ENCODE measurements at regions not wholly inside any gene's neighbourhood (a gene's known extent, or its start where the extent isn't known, plus 50 kb on each side); places are given as distances from the start of the nearest gene placed in this dataset.
"Not testable (repeated sequence)": the region's sequence is repeated elsewhere in the genome, so short reads cannot be mapped to it uniquely, and the experiment has no call there.

DNA sequence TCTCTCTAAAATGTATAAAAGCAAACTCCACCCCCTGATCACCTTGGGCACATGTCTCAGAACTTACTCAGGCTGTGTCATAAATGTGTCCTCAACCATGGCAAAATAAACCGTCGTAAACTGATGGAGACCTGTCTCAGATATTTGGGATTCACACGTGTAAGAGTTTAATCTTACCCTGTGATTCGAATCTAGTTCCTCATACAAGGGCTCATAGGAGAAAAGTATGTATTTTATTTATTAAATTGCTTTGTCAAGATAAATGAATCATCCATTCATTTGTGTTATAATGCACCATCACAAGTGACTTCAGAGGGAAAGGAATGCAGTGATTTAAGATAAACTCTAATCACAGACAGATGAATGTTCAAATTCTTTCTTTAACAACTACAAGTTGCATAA is 712.5 kb upstream of the LRATD1 start:
- ATAC-seq = no peak

DNA sequence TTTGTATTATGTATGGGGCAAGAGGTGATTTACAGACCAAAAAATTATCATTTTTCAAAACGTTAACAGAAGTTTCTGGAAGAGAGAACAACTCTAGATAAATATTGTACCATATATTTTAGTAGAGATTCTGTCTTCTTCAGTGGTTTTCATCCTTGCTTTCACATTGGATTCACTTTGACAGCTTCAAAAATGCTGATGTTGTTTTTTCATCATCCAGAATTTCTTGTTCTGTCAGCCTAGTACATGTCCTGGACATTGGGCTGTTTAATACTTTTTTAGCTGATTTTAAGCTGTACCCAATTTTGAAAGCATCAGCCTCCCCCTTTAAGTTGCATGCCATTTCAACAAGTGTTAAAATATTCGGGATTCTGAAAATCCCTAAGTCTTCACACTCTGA is 711.3 kb upstream of the LRATD1 start:
- no peak for ATAC-seq

DNA sequence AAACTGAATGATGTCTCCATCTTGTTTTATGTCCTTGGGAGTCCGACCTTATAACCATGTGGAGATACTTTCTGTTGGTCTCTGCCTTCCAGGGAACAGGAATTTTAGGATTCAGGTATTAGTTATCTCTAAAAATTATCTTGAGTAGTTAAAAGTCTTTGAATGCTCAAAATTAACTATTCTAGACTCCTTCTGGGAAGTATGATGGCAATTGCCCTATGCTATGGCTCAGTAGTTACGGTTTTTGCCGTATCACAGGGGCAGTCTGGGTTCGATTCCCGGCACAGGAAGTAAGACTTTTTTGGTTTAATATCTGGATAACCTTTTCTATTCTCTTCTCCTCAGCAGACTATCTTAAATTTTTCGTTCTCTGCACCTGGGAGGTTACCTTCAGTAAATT is 708.7 kb upstream of the LRATD1 start:
- no peak for ATAC-seq

DNA sequence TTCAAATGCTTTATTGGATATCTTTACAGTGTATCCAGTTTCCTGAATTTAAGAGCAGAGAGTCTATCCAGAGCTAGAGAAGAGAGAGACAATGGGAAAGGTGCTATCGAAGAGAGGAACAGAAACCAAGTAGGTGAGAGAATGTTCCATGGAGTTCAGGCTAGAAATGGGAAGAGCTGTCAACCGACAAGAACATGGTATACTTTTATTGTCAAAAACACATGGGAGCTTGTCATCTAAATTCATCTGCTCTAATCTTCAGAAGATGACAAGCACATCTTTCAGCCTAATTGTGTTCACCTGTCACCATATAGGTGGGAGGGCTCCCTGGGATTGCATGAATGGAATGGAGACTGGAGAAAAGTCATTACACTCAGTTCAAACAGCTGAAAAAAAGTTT is 690.4 kb upstream of the LRATD1 start:
- no peak for ATAC-seq

DNA sequence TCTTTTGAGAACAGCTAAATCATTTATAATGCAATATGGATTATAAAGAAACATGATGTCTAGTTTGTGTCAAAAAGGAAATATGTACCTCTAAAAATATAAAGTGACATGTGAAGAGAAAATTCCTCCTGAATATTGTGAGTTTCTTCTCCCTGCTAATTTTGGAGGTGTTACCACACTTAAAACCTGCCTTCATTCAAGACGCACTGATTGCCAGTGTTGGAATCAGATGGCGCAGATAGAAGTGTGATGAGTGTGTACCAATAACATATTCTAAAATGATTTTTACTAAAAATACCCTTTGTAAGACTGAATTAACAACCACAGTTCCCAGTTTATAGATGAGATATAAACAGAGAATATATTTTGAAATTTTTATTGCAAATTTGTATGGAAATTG is 681.8 kb upstream of the LRATD1 start:
- ATAC-seq = no peak

DNA sequence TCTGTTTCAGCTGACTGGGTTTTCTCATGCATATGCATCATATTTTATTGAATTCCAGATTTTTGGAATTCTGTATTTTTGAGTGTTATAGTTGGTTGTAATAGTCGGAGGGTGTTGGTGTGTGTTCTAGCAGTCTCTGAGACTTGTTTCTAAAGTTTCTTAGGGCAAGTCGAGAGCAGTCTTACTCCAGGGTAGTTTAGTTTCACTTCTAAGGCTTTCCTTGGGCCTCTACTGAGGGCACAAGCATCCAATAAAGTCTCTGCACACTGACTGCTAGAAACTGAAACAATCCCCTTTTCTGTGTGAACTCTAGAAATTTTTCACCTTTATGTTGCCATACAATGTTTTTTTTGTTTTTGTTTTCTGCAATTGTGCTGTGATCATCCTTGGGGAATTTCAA is 663.7 kb upstream of the LRATD1 start:
- no peak for ATAC-seq

DNA sequence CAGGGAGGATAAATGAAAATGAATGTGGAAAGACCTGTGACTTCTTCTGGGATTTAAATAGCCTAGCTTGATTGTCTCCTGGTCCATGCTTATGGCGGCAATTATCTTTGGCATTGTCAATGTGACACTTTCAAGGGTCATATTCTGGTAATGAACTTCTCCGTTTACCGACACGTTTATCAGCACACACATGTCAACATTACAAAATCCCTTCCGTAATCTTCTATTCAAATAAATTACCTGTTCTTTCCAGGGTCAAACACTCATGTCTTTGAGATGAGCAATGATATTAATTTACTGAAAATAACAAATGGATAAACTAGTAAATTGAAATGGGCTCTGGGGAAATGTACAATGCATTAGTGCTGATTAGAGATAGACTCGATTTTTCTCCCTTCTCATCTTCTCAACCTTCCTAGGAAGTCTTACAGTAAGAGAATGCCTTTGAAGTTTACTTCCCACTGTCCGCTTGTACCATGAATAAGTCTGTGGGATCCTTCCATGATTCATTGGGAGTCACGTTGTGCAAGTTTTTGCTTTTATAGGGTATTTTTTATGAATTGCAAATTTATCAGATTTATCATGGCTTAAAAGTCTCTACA is 646.3 kb upstream of the LRATD1 start:
- no peak for ATAC-seq

DNA sequence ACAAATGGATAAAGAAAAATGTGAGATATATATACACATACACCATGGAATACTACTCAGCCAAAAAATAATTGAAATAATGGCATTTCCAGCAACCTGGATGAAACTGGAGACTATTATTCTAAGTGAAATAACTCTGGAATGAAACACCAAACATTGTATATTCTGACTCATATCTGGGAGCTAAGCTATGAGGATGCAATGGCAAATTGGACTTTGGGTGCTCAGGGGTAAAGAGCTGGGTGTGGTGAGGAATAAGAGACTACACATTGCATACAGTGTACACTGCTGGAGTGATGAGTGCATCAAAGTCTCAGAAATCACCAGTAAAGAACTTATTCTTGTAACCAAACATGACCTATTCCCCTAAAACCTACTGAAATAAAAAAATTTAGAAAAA is 636.0 kb upstream of the LRATD1 start:
- ATAC-seq = no peak

DNA sequence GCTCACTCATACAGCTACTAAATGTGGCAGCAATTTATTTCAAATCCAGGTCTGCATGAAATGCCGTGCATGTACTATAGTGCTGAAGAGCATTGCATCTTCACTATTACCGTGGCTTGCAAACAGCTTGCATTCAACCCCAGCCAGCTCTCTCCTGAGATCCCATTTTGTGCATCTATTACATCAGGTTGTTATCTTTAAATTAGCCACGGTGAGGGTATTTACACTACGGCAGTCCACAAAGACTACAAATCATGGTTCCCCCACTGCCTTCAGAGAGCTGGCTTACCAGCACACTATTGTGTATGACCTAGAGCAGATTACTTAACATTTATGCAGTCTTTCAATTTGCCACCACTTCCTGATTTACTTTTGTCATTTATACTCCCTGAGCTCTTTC is 621.3 kb upstream of the LRATD1 start:
- no peak for ATAC-seq

DNA sequence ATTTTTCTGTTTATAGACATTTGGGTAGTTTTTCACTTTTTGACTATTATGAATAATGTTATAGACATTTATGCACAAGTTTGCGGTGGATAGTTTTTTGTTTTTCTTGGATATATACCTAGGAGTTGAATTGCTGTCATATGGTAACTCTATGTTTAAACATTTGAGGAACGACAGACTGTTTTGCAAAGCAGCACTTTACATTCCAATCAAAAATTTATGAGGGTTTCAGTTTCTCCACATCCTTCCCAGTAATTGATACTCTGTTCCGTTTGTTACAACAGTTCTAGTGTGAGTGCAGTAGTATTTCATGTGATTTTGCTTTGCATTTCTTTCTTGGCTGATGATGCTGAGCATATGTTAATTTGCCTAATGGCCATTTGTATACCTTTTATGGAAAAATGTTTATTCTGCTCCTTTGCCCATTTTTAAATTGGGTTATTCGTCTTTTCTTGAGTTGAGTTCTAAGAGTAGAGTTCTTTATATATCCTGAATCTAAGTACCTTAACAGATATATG is 617.3 kb upstream of the LRATD1 start:
- no peak for ATAC-seq

DNA sequence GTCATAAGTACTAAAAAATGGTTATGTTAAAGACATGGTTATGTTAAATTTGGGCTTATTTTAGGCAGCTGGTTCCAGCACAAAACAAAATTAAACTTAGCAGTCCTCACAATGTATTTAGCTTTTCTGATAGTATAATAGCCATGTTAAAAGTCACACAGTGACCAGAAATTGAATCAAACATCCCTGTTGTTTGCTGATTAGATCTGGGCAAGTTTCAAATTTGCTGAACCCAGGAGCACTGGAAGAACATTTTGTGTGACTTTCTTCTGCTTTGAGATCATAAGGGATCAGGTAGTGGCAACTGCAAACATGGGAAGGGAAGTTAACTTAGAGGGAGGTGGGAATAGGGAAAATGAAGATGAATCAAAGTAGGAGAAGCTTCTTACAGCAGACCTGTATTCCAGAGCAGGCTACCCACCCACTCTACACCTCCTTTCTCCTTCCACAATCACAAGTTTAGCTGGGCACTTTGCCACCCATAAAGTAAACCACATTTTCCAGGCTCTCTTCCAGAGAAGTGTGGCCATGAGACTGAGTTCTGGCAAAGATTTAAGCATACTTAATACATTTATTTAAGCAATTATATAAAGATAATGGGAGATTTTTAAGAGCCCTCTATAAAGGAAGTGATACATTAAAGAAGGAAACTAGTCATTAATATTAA is 616.1 kb upstream of the LRATD1 start:
- no peak for ATAC-seq

DNA sequence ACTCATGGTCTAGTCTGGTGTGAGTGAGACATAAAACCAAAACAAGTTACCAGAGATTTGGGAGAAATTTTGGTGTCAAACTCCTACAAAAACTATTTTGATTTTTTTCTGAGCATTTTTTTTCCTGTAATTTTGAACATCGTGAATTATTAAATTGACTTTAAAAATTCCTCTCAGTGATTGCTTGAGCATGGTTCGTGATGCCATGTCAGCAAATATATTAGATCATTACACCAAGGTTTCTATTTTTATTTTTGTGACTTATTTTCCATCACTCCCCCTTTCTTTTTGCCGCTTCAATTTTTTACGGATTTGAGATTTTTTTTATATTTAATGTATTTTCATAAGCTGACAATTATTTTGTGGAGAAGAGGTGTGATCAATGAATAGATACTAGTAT is 613.9 kb upstream of the LRATD1 start:
- no peak for ATAC-seq

DNA sequence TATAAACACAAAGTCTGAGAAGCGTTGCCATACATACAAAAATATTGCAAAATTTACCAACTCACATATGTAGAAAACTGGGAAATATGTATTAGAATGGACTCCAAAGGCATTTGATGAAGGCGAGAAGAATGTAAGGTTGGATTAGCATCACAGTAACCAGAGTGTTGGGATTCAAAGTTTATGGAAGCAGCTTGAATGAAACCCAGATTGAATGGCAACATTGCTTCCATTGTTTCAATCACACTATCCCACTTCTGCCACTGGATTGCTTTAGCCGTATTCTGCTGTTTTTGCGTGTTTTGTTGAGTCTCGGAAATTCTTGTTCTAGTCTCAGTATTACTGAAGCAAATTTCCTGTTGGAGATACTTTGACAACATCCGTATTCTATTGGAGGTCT is 609.0 kb upstream of the LRATD1 start:
- no peak for ATAC-seq

DNA sequence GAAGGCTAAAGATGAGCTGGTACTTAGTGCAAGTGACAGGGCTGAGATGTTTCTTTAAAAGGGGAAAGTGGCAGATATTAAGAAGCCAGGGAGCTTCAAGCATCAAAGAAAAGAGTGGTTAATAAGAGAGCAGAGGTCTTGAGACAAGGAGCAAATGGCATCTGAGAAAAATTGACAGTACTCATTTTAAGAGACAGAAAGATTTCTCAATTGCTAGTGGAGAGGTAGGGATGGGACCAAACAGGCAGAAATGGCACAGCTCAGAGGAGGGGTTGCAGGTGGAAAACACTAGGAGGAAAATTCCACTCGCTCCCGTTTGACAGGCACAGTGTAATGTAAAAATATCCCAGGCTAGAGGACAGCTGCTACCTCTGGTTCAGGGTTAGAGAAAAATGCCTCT is 593.4 kb upstream of the LRATD1 start:
- ATAC-seq = no peak

DNA sequence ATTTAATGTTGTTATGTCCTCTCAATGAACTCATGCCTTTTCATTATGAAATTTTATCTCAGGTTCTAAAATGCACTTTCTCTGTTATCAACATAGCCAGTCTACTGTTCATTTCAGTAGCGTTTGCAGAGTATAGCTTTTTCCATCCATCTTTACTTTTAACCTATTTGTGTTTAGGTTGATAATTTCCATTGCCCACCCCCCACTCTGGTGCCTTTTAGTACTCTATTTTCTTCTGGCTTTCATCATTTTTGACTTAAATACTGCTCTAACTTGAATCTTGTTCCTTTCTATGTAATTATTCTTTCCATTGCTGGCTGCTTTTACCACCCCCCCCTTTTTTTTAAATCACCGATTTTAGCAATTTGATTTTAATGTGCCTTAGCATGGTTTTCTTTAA is 585.0 kb upstream of the LRATD1 start:
- ATAC-seq = no peak

DNA sequence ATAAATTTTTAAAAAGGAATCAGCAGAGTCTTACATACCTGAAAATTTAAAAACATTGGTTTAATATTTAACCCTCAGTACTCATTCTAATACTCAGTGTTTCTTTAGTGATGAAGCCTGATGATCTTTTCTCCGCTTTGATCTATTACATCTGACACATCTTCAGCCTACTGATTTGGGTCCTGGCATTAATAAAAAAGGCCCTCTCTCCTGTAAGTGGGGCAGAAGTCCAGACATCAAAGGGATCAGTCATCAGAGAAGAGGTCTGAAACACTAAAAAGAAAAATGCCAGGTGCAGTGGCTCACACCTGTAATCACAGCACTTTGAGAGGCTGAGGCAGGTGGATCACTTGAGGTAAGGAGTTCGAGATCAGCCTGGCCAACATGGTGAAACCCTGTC is 581.1 kb upstream of the LRATD1 start:
- no peak for ATAC-seq

DNA sequence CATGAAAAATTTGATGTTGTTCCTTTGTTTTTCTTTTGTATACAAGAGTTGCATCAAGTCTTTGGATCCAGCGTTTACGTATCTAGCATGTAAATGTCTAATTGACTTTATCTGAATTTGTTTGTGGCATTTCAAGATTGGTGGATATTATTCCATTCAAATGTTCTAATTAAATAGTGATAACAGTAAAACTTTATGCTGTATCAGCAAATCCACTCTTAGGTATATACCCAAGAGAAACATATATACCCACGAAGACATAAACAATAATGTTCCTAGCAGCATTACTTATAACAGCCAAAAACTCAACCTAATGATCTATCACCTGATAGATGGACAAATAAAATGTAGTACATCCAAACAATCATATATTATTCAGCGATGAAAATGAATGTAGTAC is 579.4 kb upstream of the LRATD1 start:
- no peak for ATAC-seq

DNA sequence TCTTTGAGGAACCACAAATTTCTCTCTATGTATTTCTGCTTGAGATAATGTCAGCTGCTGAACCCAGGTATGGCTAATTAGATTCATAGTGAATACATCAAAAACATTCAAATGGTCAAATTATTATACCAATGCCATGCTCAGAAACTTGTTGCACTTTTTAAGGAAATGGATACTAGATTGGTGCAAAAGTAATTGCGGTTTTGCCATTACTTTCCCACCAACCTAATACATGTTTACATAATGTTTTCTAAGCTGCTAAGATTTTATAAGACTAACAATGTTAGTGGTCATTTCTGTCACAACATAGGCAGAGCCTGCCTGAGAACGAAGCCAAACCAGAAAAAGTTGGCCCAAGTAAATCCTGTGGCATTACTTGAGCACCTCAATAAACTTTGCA is 568.2 kb upstream of the LRATD1 start:
- no peak for ATAC-seq

DNA sequence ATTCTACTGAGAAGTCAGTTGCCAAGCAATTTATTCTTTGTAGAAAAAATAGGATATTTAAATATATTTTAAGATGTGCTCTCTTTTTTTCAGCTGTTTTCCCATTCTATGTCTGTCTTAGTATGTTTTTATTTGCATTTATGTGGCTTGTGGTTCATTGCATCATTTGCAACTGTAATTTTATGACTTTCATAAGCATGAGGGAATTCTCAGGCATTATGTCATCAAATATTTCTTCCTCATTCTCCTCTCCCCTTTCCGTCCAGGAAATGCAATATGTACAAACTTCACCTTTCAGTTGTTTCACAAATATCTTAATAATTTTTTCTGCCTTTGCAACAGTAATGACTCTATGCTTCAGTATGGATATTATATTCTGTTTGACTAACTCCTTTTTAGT is 560.2 kb upstream of the LRATD1 start:
- ATAC-seq = no peak

DNA sequence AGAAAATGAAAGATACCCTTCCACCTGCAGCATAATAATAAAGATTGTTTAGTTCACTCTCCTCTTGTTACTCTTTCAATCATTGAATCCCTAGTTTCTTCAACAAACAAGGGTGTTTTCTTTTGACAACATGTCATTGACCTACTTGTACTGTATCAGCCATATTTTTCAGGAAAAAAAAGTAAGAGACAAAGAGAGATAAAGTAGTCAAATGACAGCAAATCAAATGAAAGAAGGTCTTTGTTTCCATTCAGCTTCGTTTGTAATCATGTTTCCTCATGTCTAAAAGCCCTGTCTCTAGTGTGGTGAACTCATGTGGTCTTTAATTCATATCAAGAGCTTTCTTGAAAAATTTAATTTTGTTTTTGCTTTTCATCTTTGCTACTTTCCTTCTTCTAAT is 557.8 kb upstream of the LRATD1 start:
- no peak for ATAC-seq

DNA sequence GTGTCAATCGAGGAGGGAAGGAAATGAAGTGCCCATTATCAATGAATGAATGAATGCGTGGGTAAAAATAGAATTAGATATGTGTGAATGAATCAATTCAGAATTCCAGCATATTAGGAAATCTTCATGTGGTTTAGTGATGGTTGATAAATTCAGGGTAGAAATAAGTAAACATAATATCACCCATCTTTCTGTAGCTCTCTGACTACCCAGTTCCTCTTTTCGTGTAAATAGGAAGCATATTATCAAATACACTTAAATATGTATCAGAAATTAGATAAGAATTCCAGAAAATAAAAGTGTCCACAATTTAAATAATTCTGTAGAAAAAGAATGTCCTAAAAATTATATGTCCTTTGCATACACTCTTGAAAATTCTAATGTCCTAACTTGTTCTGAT is 552.9 kb upstream of the LRATD1 start:
- no peak for ATAC-seq

DNA sequence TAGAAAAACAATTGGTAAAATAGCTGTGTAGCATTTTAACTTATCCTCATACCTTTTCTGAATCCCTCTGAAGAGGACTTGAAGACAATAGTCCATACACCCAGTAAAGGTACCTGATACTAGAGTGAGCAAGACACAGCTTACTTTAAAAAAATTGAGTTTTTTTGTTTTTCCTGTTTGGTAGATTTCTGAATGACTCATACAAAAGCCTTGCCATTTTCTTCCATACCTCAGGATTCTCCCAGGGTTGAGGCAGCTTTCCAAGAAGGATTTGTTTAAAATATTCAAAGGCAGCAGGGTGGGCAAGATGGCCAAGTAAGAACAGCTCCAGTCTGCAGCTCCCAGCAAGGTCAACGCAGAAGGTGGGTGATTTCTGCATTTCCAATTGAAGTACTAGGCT is 551.0 kb upstream of the LRATD1 start:
- ATAC-seq = no peak

DNA sequence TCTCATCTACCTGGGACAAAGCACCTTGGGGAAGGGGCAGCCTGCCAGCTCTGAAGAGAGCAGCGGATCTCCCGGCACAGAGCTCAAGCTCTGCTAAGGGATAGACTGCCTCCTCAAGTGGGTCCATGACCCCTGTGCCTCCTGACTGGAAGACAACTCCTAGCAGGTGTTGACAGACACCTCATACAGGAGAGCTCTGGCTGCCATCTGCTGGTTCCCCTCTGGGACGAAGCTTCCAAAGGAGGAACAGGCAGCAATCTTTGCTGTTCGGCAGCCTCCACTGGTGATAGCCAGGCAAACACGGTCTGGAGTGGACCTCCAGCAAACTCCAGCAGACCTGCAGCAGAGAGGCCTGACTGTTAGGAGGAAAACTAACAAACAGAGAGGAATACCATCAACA is 549.9 kb upstream of the LRATD1 start:
- ATAC-seq = no peak

DNA sequence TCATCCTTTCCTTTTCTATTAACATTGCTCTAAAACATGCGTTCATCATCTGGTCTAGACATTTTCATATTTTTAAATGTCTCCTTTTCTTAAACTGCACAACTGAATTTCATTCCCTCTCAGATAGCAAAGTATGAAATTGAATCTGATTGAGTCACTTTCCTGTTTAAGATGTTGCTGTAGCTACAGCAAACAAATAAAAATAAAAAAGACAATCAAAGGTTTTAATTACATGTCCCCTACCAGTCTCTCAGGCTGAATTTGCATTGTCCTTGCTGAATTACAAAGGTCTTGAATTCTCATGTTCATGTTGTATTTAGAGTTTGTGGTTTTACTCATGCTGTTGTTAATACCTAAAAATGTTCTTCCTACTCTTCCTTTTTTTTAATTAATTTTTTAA is 537.9 kb upstream of the LRATD1 start:
- no peak for ATAC-seq

DNA sequence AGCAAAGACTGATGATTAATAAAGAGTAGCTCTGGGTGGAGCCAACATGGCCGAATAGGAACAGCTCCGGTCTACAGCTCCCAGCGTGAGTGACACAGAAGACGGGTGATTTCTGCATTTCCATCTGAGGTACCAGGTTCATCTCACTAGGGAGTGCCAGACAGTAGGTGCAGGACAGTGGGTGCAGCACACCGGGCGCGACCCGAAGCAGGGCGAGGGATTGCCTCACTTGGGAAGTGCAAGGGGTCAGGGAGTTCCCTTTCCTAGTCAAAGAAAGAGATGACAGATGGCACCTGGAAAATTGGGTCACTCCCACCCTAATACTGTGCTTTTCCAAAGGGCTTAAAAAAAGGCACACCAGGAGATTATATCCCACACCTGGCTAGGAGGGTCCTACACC is 533.4 kb upstream of the LRATD1 start:
- not testable (repeated sequence) for ATAC-seq

Measured in activated CD4-positive, CD25-positive, alpha-beta regulatory T cell treated with anti-CD3 and anti-CD28 coated beads, Interleukin-2, amount 50 U/mL, for 24 hours (primary cell).